Transverse colon (tissue), 4 donors: ENCODE measurements at regions not wholly inside any gene's neighbourhood (a gene's known extent, or its start where the extent isn't known, plus 50 kb on each side); places are given as distances from the start of the nearest gene placed in this dataset.

Experiments used
- EP300 ChIP-seq: sonication (generic); formaldehyde crosslinking; IDR thresholded peaks from one replicate; pipeline ENCODE4 v1.6.1; 2017; ENCODE audit warnings: antibody characterized with exemption, low read depth
- POLR2A ChIP-seq: fragments of 450-650 bp; IDR thresholded peaks from one replicate; pipeline ENCODE4 v1.6.1; 2016; ENCODE audit warnings: antibody characterized with exemption, mild to moderate bottlenecking, moderate library complexity
- POLR2AphosphoS5 ChIP-seq, 3 donors: sonication (generic); formaldehyde crosslinking; IDR thresholded peaks; one replicate each; pipeline ENCODE4 v1.6.1; 2016; ENCODE audit warnings: antibody characterized with exemption in 3 of 3
- TF ChIP-seq, protein P1 (sequence below), 5 experiments: fragments of 200-600 bp in 3 of 5; fragments of 450-650 bp in 2 of 5; sonication (generic) in 3 of 5; IDR thresholded peaks; 1 replicate in 2 of 5; 2 replicates in 3 of 5; pipeline ENCODE4 v1.5.1; 2016 to 2017; ENCODE audit warnings: antibody characterized with exemption in 5 of 5, inconsistent platforms in 3 of 5, mild to moderate bottlenecking in 2 of 5, moderate library complexity in 1 of 5

DNA sequence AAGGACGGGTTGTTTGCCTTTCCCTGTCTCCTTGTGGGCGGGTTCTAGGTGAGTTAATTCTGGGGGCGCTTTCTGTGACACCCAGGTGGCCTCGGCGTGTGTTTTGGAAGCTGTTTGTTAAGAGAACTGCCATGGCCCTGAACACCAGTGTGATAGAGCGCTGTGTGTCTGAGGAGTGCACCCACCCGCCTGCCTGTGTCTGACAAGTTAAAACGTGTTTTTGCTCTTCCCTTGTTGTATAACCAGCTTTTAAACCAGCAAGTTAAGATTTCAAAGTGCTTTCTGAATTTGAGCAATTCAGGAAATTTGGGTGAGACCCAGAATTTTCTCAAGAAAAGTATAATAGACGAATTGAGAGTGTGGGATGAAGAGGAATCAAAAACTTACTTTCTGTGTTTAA is 55.2 kb upstream of the HGFAC start:
- TF ChIP-seq POLR2AphosphoS5 (IDR thresholded peaks at IDR 0.05): no peak
- TF ChIP-seq, protein P1, sequence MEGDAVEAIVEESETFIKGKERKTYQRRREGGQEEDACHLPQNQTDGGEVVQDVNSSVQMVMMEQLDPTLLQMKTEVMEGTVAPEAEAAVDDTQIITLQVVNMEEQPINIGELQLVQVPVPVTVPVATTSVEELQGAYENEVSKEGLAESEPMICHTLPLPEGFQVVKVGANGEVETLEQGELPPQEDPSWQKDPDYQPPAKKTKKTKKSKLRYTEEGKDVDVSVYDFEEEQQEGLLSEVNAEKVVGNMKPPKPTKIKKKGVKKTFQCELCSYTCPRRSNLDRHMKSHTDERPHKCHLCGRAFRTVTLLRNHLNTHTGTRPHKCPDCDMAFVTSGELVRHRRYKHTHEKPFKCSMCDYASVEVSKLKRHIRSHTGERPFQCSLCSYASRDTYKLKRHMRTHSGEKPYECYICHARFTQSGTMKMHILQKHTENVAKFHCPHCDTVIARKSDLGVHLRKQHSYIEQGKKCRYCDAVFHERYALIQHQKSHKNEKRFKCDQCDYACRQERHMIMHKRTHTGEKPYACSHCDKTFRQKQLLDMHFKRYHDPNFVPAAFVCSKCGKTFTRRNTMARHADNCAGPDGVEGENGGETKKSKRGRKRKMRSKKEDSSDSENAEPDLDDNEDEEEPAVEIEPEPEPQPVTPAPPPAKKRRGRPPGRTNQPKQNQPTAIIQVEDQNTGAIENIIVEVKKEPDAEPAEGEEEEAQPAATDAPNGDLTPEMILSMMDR (IDR thresholded peaks at IDR 0.05): no peak
- no peak for TF ChIP-seq POLR2A
- TF ChIP-seq EP300: no peak
